UCSD-AML1 (cell line): ENCODE measurements at regions not wholly inside any gene's neighbourhood (a gene's known extent, or its start where the extent isn't known, plus 50 kb on each side); places are given as distances from the start of the nearest gene placed in this dataset.
"Not testable (repeated sequence)": the region's sequence is repeated elsewhere in the genome, so short reads cannot be mapped to it uniquely, and the experiment has no call there.

Experiments used
- DNase-seq: peaks from one replicate; lab custom pipeline; 2025; ENCODE audit not compliant: unreplicated experiment; lab: John Stamatoyannopoulos, UW

DNA sequence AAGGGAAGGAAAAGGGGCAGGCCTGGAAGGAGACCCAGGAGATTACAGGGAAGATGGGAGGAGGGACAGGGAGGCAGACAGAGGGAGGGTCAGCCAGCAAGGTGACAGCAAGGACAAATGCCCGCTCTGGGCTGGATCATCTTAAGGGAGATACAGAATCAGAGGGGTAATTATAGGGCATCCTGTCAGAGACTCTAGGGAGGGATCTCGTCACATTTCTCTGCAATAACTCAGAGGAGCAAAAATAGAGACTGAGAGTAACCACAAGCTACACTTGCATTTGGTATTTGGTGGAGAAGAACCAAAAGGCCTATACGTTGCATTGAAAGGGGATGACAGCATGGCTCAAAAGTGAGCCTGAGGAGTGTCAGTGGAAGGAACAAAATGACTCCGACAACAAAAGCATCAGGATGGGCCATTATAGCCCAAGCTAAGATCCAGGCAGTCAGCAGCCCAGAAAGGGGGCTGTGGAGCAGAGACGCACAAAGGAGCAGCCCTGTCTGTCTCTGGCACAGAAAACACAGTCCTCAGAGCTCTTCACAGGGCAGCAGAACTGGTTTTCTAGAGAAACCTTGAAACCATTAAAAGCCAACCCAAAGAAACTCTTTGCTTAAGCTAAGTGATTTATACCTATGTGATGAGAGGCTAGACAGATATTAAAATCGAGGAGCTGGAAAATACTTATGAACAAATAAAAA is 430.2 kb upstream of the VSTM2A start:
- DNase-seq: no peak

DNA sequence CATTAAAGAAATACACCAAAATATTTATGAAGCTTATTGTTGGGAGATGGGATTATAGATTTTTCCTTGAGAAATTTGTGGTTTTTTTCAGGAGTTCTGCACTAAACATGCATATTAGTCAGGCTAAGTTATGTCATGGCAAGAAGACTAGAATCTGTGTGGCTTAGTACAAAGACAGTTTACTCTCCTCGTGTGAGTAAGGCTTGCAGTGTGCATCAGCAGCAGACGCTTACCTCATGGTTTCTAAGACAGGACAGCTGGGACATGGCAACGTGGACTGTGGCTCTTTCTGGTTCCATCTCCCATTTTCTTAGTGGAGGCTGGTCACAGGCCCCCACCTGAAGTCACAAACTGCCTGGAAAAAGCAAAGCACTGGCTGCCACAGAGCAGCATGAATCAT is 429.6 kb upstream of the VSTM2A start:
- DNase-seq: no peak

GRCh38 chr7:54115028-54115763 is 427.0 kb upstream of the VSTM2A start:
- no peak for DNase-seq

DNA sequence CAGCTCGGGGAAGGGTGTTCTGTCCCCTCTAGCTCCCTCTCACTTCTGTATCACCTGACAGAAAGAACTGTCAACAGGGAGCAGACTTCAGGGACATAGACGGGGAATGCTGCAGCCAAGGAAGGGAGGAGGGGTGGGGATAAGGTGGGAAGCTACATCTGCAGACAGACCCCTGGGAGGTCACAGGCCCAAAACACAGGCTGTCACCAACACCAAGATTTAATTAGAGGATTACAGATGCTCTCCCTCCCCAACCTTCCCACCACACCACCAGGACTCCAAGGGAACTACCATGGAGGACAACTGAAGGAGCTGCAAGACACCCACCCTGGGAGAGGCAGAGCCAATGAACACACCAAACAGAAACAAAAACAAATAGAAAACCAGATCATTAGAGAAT is 425.2 kb upstream of the VSTM2A start:
- no peak for DNase-seq

GRCh38 chr7:54129035-54129434 is 413.1 kb upstream of the VSTM2A start:
- DNase-seq: no peak

GRCh38 chr7:54141576-54141975 is 400.6 kb upstream of the VSTM2A start:
- no peak for DNase-seq

DNA sequence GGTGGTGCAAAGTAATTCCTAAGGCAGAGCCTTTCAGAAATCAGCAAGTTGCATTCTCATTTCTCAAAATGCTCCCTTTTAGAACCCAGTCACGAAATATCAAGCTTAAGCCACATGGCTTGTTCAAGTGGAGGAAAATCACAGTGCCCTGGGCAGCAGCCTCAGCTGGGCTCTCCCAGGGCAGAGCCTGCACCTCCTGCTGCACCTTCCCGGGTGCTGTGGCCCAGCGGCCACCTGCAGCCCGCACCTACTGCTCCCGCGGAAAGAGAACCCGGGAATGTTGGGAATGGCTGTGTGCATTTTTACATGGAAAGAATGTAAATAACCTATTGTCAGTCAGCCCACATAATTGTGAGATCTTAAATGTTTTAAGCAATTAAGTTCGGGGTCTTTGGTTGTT is 396.5 kb upstream of the VSTM2A start:
- no peak for DNase-seq

- no peak for DNase-seq
Observed at GRCh38 chr7:54153462-54153861, 388.7 kb upstream of the VSTM2A start.

- no peak for DNase-seq
Observed at GRCh38 chr7:54159088-54159487, 383.1 kb upstream of the VSTM2A start.

DNA sequence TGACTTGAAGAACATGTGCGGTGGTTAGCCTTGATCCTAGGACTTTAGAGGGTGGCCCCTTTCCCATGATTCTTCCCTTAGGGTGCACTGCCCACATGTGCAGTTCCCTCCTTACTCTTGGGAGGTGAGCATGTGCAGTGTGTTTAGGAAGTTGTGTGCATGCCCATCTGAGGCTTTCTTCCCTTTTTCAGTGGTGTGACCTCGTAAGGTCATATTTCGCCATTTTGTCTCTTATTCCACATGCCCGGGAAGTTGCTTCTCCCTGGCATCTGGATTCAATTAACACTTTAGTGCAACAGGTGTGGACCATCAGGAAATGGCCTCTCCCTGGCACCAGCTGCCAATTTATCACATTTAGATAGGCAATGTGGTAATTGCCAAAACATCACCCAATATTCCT is 380.6 kb upstream of the VSTM2A start:
- no peak for DNase-seq

DNA sequence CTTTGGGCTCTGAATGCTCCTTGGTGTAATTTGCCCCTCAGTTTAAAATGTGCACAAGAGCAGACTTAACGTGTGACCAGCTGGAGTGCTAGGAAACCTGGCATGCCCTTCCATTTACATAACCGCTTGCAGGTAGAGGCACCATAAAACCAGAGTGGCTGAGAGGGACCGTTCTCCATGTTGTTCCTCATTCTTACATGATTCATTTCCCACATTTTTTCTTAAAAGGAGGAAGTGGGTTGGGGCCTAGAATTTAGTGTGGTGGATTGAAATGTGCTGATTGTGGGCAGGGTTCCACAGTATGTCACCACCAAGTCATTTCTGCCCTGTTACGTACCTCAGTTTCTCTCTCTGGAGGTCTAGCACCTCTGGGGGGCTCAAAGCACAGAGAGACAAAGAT is 375.8 kb upstream of the VSTM2A start:
- no peak for DNase-seq

DNA sequence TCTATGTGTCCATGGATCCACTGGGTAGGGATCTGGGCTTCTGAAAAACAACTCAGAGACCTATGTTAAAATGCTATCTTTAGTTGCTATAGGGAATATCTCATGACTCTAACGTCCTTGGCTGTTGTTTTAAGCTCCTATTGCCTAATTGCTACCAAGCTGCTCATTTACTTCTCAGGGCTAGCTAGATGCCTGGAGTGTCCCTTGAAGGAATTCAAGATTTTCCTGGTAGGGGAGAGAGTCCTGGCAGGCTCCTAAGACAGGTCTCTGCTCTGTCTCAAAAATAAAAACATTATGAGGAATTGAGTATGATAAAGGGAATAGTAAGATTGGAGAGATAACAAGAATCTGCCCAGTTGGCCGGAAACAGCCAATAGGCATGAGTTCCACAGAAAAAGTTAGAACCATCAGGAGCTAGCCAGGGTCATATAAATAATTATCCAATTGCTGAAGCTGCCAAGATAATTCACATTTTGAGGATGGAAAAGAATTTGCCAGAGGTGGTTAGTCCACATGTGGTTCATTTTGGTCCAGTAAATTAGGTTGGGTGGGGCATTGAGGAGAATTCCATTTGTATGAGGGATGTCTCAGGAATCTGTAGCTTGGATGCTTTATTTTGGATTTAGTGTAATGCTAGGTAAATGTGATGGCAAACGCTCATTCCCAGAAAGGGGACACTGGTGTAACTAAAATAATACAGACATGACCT is 362.7 kb upstream of the VSTM2A start:
- no peak for DNase-seq

DNA sequence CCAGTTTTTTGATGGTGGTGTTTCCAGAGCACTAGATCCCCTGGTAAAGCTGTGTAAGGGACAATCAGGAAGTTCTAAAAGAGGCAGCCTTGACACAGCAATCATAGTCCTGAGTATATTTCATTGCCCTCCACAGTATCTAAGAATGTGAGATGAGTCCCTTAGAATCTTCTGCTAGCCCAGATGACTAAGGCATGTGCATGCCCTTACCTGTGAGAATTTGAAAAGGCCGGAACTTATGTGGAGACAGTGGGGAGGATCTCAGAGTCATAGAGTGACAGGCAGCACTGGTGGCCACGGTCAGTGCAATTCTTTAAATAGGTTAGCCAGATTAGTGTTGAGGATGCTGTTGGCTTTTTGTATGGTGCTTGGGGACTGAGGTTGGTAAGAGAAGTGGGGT is 361.4 kb upstream of the VSTM2A start:
- no peak for DNase-seq

- DNase-seq: no peak
Observed at GRCh38 chr7:54183055-54183454, 359.1 kb upstream of the VSTM2A start.

- no peak for DNase-seq
Observed at GRCh38 chr7:54186336-54186735, 355.8 kb upstream of the VSTM2A start.

DNA sequence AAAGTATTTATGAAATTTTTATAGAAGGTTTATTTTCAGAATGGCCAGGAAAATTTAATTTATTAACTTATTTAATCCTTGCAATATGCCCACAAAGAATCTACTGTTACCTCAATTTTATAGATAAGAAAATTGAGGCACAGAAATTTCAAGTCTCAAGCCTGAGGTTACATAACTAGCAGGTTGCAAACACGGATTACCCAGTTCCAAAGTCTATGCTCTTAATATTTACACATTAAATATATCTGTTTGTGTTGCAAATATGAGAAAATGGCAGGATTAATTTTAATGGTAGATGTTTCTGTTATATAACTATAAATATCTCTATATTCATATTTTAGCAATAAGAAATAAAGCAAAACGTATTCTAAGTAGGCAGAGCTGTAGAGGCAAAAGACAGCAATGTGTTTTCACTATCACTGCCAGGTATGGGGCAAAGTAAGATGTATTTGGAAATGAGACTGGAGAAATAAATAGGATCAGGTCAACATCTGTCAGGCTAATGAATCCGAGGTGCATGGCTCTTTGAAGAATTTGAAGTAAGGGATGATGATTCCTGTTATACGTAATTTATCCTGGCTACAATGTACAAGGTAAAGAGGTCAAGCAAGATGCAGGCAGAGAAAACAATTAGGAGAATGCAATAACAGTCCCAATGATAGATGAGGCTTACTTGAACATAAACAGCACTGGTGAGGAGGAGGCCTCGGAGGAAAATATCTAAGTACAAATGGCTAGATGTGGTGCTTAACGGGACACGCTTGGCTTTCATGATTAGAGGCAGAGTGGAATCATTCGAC is 354.1 kb upstream of the VSTM2A start:
- DNase-seq: no peak

DNA sequence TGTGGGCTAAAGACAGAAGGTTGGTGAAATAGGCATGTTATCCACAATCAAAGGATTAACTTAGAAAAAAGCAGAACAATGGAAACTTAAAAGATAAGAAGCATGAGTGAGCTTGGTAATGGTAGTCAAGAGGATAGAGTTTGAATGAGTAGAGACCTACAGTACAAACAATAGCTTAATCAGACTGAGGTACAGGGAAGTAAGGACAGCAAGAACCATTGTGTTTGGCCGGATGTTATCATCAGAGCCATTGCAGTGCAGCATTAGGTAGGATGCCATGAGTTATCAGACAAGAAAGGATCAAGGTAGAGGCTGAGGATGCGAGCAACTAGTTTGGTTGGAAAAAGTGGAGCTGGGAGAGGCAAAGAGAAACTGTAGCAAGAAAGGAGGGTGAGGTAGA is 353.3 kb upstream of the VSTM2A start:
- DNase-seq: no peak

GRCh38 chr7:54189330-54189729 is 352.8 kb upstream of the VSTM2A start:
- DNase-seq: no peak

DNA sequence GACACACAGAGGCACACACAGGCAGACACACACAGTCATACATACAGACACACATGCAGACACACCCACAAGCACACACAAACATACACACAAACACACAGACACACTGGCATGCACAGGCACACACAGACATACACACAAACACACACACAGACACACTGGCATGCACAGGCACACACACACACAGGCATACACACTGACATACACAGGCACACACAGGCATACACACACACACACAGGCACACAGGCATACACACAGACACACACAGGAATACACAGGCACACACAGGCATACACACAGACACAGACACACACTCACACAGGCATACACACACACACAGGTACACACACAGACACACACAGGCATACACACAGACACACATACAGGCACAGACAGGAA is 340.7 kb upstream of the VSTM2A start:
- no peak for DNase-seq

DNA sequence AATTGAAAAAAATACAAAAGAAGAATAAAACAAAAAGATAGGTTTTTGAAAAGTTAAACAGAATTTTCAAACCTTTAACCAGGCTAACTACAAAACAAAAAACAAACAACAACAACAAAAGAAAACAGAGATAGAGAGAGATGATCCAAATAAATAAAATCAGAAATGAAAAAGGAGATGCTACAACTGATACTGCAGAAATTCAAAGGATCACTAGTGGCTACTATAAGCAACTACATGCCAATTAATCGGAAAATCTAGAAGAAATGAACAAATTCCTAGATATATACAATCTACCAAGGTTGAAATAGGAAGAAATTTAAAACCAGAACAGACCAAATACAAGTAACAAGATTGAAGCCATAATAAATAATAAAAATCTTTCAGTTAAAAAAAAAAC is 326.8 kb upstream of the VSTM2A start:
- DNase-seq: no peak

DNA sequence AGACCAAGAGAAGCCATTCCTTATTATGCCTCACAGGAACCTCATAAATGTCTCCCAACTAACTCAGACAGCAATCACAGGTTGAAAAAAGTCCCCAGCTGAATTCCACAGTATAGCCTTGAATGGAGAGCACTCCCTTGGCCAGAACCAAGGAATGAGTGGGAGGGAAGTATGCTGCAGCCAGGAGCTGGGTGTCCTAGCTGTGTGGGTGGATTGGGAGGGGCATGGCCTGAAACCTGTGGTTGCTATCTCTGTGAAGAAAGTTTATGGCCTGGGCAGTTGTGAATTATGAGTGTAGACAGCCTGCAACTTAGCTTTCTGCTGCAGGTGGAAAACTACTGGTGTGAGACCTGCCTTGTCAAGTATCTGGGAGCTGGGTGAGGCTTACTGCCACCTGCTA is 316.1 kb upstream of the VSTM2A start:
- not testable (repeated sequence) for DNase-seq
